Gastrocnemius medialis (tissue), 4 donors: ENCODE measurements at regions not wholly inside any gene's neighbourhood (a gene's known extent, or its start where the extent isn't known, plus 50 kb on each side); places are given as distances from the start of the nearest gene placed in this dataset.

Experiments
- POLR2A ChIP-seq, 2 donors: fragments of 450-650 bp; IDR thresholded peaks; one replicate each; pipeline ENCODE4 v1.6.1; 2017; ENCODE audit warnings: antibody characterized with exemption in 2 of 2, mild to moderate bottlenecking in 2 of 2, moderate library complexity in 2 of 2
- TF ChIP-seq, protein P1 (sequence below), 5 experiments: fragments of 450-650 bp in 3 of 5; fragments of 200-600 bp in 2 of 5; sonication (generic) in 2 of 5; IDR thresholded peaks in 4 of 5; conservative IDR thresholded peaks in 1 of 5; 1 replicate in 4 of 5; 2 replicates in 1 of 5; pipeline ENCODE4 v1.5.1; 2016 to 2019; ENCODE audit warnings: antibody characterized with exemption in 5 of 5, mild to moderate bottlenecking in 3 of 5, moderate library complexity in 3 of 5

DNA sequence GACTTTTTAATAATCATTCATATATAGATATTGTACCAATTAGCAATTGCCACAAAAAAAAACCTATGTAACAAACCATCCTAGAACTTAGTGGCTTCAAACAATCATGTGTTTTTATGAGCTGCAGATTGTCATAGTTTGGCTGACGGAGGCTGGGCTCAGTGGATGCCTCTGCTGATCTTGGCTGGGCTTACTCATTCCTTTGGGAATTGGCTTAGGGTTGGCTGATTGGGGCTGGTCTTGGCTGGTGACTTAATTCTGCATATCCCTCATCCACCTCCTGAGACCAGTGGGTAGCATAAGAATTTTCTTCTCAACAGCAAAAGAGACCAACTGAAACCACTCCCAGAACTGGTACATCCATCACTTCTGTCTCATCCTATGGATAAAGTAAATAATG, 57.9 kb upstream of the PHF21B start:
- TF ChIP-seq, protein P1, sequence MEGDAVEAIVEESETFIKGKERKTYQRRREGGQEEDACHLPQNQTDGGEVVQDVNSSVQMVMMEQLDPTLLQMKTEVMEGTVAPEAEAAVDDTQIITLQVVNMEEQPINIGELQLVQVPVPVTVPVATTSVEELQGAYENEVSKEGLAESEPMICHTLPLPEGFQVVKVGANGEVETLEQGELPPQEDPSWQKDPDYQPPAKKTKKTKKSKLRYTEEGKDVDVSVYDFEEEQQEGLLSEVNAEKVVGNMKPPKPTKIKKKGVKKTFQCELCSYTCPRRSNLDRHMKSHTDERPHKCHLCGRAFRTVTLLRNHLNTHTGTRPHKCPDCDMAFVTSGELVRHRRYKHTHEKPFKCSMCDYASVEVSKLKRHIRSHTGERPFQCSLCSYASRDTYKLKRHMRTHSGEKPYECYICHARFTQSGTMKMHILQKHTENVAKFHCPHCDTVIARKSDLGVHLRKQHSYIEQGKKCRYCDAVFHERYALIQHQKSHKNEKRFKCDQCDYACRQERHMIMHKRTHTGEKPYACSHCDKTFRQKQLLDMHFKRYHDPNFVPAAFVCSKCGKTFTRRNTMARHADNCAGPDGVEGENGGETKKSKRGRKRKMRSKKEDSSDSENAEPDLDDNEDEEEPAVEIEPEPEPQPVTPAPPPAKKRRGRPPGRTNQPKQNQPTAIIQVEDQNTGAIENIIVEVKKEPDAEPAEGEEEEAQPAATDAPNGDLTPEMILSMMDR (IDR thresholded peaks at IDR 0.05 in 4 of 5, conservative IDR thresholded peaks at IDR 0.05 in 1 of 5), result no peak
- TF ChIP-seq POLR2A (IDR thresholded peaks at IDR 0.05), result no peak
